Nephron progenitor cell (in vitro differentiated cells): ENCODE measurements at regions not wholly inside any gene's neighbourhood (a gene's known extent, or its start where the extent isn't known, plus 50 kb on each side); places are given as distances from the start of the nearest gene placed in this dataset.

ENCODE experiments used
- DNase-seq: peaks from one replicate; pipeline ENCODE4 v3.0.0; 2021
- H3K27ac Mint-ChIP-seq: 2 replicates; pipeline ENCODE4 v1.8.0; 2021; ENCODE audit warnings: mild to moderate bottlenecking, moderate library complexity, mixed read lengths
- H3K27me3 Mint-ChIP-seq: 2 replicates; pipeline ENCODE4 v1.8.0; 2021; ENCODE audit warnings: mild to moderate bottlenecking, low read depth, mixed read lengths; ENCODE audit not compliant: poor library complexity
- H3K36me3 Mint-ChIP-seq: 2 replicates; pipeline ENCODE4 v1.8.0; 2021; ENCODE audit warnings: low read depth, mixed read lengths
- H3K4me1 Mint-ChIP-seq: 2 replicates; pipeline ENCODE4 v1.8.0; 2021; ENCODE audit warnings: mixed read lengths
- H3K4me3 Mint-ChIP-seq: 2 replicates; pipeline ENCODE4 v1.8.0; 2021; ENCODE audit warnings: mild to moderate bottlenecking, moderate library complexity, mixed read lengths
- H3K9me3 Mint-ChIP-seq: 2 replicates; pipeline ENCODE4 v1.8.0; 2021; ENCODE audit warnings: mild to moderate bottlenecking, moderate library complexity, mixed read lengths
- CTCF ChIP-seq: fragments of 200-600 bp; sonication (generic); IDR thresholded peaks from 2 replicates; pipeline ENCODE4 v1.5.0; 2021; ENCODE audit warnings: antibody characterized with exemption

GRCh38 chr5:120874081-120874862 lies 410.2 kb downstream of the PRR16 start:
- Mint-ChIP-seq H3K27ac (no peak overlapping the region), H3K36me3 (no peaks in the 10 kb centered on the region), H3K9me3 (no peaks in the 10 kb centered on the region), H3K27me3 (no peaks in the 10 kb centered on the region), H3K4me3 (no peak overlapping the region), H3K4me1 (no peaks in the 10 kb centered on the region)
- DNase-seq, result no peak
- TF ChIP-seq CTCF, result no peak

GRCh38 chr5:120882038-120882775 lies 418.1 kb downstream of the PRR16 start:
- DNase-seq, result no peak
- no peak overlapping the region for H3K27ac Mint-ChIP-seq
- no peaks in the 10 kb centered on the region for H3K9me3 Mint-ChIP-seq
- H3K4me3 Mint-ChIP-seq, result no peak overlapping the region
- no peaks in the 10 kb centered on the region for H3K27me3 Mint-ChIP-seq
- H3K4me1 Mint-ChIP-seq, result no peaks in the 10 kb centered on the region
- no peak for TF ChIP-seq CTCF
- H3K36me3 Mint-ChIP-seq, result no peaks in the 10 kb centered on the region

- H3K4me3 Mint-ChIP-seq, result no peak overlapping the region
- H3K27ac Mint-ChIP-seq, result no peak overlapping the region
- no peak for DNase-seq
- no peaks in the 10 kb centered on the region for H3K9me3 Mint-ChIP-seq
- no peaks in the 10 kb centered on the region for H3K4me1 Mint-ChIP-seq
- no peaks in the 10 kb centered on the region for H3K27me3 Mint-ChIP-seq
- TF ChIP-seq CTCF, result no peak
- H3K36me3 Mint-ChIP-seq, result no peaks in the 10 kb centered on the region
Measured at GRCh38 chr5:120886351-120886860, 422.3 kb downstream of the PRR16 start.

GRCh38 chr5:120895660-120896059 lies 431.6 kb downstream of the PRR16 start:
- no peaks in the 10 kb centered on the region for H3K9me3 Mint-ChIP-seq
- DNase-seq, result no peak
- no peaks in the 10 kb centered on the region for H3K4me1 Mint-ChIP-seq
- H3K27ac Mint-ChIP-seq, result no peak overlapping the region
- TF ChIP-seq CTCF, result no peak
- H3K27me3 Mint-ChIP-seq, result no peaks in the 10 kb centered on the region
- no peaks in the 10 kb centered on the region for H3K36me3 Mint-ChIP-seq
- H3K4me3 Mint-ChIP-seq, result no peak overlapping the region

GRCh38 chr5:120901199-120901598 lies 437.1 kb downstream of the PRR16 start:
- DNase-seq, result no peak
- Mint-ChIP-seq H3K4me3 (no peak overlapping the region), H3K9me3 (no peaks in the 10 kb centered on the region), H3K27ac (no peak overlapping the region), H3K4me1 (no peaks in the 10 kb centered on the region), H3K36me3 (no peaks in the 10 kb centered on the region), H3K27me3 (no peaks in the 10 kb centered on the region)
- no peak for TF ChIP-seq CTCF
